ENCODE measurements at regions not wholly inside any gene's neighbourhood (a gene's known extent, or its start where the extent isn't known, plus 50 kb on each side); places are given as distances from the start of the nearest gene placed in this dataset.

DNA sequence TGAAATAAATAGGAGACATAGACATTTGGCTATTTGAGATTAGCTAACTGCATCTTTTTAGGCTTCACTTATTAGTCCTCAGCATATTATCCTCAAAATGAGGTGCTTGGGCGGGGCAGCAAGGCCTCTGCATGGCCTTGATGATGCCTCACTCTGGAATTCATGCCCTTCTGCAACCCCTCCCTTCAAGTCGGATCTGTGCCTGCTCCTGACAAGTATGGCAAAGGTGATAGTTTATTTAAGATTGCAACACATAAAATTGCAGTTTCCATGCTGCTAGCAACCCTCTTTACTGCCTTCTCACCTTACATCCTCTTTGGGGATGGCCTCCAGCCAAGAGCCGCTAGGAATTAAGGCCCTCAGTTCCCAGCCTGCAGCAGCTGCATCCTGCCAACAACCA lies 241.3 kb upstream of the ADARB2 start:
- ChIA-PET CTCF (interaction anchor here (0.6 kb wide), 1 partner anchor 386 kb away, joined by 5 read pairs; no protein-coding TSS in a partner anchor), POLR2A (no interaction called here)
- H3K4me1 ChIP-seq (ENCODE audit: control insufficient read depth, insufficient read depth, low read length): no peaks in the 10 kb centered on the region
- no peak overlapping the region for H3K4me3 ChIP-seq (ENCODE audit: low read depth, low read length)
- H3K9me3 ChIP-seq (ENCODE audit: control insufficient read depth, insufficient read depth, low read depth, low read length): no peaks in the 10 kb centered on the region
- H3K27ac ChIP-seq (ENCODE audit: extremely low read depth, low read depth, low read length): no peak overlapping the region
- TF ChIP-seq PRDM1 (tag by site-specific recombination; IDR thresholded peaks at IDR 0.05) (no peak), ZNF571 (tag by site-specific recombination; IDR thresholded peaks at IDR 0.05) (no peak), ZNF184 (tag by site-specific recombination; IDR thresholded peaks at IDR 0.05) (no peak), ZBTB17 (tag by site-specific recombination; IDR thresholded peaks at IDR 0.05) (no peak), ZSCAN23 (tag by site-specific recombination; IDR thresholded peaks at IDR 0.05) (no peak)
- TF ChIP-seq, protein P1, sequence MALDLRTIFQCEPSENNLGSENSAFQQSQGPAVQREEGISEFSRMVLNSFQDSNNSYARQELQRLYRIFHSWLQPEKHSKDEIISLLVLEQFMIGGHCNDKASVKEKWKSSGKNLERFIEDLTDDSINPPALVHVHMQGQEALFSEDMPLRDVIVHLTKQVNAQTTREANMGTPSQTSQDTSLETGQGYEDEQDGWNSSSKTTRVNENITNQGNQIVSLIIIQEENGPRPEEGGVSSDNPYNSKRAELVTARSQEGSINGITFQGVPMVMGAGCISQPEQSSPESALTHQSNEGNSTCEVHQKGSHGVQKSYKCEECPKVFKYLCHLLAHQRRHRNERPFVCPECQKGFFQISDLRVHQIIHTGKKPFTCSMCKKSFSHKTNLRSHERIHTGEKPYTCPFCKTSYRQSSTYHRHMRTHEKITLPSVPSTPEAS (tag by site-specific recombination; IDR thresholded peaks at IDR 0.05): no peak
- TF ChIP-seq, protein P2, sequence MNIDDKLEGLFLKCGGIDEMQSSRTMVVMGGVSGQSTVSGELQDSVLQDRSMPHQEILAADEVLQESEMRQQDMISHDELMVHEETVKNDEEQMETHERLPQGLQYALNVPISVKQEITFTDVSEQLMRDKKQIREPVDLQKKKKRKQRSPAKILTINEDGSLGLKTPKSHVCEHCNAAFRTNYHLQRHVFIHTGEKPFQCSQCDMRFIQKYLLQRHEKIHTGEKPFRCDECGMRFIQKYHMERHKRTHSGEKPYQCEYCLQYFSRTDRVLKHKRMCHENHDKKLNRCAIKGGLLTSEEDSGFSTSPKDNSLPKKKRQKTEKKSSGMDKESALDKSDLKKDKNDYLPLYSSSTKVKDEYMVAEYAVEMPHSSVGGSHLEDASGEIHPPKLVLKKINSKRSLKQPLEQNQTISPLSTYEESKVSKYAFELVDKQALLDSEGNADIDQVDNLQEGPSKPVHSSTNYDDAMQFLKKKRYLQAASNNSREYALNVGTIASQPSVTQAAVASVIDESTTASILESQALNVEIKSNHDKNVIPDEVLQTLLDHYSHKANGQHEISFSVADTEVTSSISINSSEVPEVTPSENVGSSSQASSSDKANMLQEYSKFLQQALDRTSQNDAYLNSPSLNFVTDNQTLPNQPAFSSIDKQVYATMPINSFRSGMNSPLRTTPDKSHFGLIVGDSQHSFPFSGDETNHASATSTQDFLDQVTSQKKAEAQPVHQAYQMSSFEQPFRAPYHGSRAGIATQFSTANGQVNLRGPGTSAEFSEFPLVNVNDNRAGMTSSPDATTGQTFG (tag by site-specific recombination; IDR thresholded peaks at IDR 0.05; ENCODE audit: borderline replicate concordance): no peak
- no peaks in the 10 kb centered on the region for H3K36me3 ChIP-seq (ENCODE audit: control insufficient read depth in 2 of 2, insufficient read depth in 1 of 2, low read length in 2 of 2)

DNA sequence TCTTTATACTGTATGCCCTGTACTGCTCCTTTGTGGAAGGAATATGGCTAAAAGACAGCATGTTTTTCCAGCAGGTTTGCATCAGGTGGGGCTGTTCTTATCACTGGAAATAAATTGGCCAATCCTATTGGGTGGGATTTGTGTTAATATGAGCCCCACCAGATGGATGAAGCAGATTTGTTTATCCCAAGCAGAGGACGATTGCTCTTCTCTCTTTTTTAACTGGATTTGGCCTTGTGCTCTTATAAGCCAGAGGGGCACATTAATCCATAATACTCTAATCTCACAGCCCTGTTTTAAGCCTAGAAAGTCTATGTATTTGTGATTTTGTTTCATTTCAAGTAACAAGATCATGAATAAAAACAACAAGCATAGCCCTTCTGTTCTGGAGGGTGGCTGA lies 240.1 kb upstream of the ADARB2 start:
- POLR2A ChIA-PET: no interaction called here
- H3K27ac ChIP-seq (ENCODE audit: extremely low read depth, low read depth, low read length): no peak overlapping the region
- CTCF ChIA-PET: no interaction called here

More for the DNA sequence above, 240.1 kb upstream of the ADARB2 start:
- no peaks in the 10 kb centered on the region for H3K4me1 ChIP-seq (ENCODE audit: control insufficient read depth, insufficient read depth, low read length)
- no peaks in the 10 kb centered on the region for H3K9me3 ChIP-seq (ENCODE audit: control insufficient read depth, insufficient read depth, low read depth, low read length)
- no peak for TF ChIP-seq HOXC10 (CRISPR knock-in tag; IDR thresholded peaks at IDR 0.05)
- TF ChIP-seq MYNN (tag by site-specific recombination; IDR thresholded peaks at IDR 0.05; ENCODE audit: borderline replicate concordance): no peak
- TF ChIP-seq ZNF23 (tag by site-specific recombination; IDR thresholded peaks at IDR 0.05; ENCODE audit: borderline replicate concordance): no peak
- no peak for TF ChIP-seq GFI1B (tag by site-specific recombination; IDR thresholded peaks at IDR 0.05)
- TF ChIP-seq ZBTB7A (tag by site-specific recombination; IDR thresholded peaks at IDR 0.05; ENCODE audit: low read depth): no peak
- TF ChIP-seq GLI2 (tag by site-specific recombination; IDR thresholded peaks at IDR 0.05; ENCODE audit: borderline replicate concordance, low read depth): no peak
- TF ChIP-seq OVOL3 (tag by site-specific recombination; IDR thresholded peaks at IDR 0.05): no peak
- no peak for TF ChIP-seq ZNF623 (tag by site-specific recombination; IDR thresholded peaks at IDR 0.05)
- TF ChIP-seq ZNF175 (tag by site-specific recombination; IDR thresholded peaks at IDR 0.05): no peak
- TF ChIP-seq, protein P3, sequence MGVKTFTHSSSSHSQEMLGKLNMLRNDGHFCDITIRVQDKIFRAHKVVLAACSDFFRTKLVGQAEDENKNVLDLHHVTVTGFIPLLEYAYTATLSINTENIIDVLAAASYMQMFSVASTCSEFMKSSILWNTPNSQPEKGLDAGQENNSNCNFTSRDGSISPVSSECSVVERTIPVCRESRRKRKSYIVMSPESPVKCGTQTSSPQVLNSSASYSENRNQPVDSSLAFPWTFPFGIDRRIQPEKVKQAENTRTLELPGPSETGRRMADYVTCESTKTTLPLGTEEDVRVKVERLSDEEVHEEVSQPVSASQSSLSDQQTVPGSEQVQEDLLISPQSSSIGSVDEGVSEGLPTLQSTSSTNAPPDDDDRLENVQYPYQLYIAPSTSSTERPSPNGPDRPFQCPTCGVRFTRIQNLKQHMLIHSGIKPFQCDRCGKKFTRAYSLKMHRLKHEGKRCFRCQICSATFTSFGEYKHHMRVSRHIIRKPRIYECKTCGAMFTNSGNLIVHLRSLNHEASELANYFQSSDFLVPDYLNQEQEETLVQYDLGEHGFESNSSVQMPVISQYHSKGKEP (tag by site-specific recombination; IDR thresholded peaks at IDR 0.05): no peak
- no peak for TF ChIP-seq ZBTB8A (tag by site-specific recombination; IDR thresholded peaks at IDR 0.05)
- no peak for TF ChIP-seq ZNF558 (tag by site-specific recombination; IDR thresholded peaks at IDR 0.05)
- TF ChIP-seq, protein P4, sequence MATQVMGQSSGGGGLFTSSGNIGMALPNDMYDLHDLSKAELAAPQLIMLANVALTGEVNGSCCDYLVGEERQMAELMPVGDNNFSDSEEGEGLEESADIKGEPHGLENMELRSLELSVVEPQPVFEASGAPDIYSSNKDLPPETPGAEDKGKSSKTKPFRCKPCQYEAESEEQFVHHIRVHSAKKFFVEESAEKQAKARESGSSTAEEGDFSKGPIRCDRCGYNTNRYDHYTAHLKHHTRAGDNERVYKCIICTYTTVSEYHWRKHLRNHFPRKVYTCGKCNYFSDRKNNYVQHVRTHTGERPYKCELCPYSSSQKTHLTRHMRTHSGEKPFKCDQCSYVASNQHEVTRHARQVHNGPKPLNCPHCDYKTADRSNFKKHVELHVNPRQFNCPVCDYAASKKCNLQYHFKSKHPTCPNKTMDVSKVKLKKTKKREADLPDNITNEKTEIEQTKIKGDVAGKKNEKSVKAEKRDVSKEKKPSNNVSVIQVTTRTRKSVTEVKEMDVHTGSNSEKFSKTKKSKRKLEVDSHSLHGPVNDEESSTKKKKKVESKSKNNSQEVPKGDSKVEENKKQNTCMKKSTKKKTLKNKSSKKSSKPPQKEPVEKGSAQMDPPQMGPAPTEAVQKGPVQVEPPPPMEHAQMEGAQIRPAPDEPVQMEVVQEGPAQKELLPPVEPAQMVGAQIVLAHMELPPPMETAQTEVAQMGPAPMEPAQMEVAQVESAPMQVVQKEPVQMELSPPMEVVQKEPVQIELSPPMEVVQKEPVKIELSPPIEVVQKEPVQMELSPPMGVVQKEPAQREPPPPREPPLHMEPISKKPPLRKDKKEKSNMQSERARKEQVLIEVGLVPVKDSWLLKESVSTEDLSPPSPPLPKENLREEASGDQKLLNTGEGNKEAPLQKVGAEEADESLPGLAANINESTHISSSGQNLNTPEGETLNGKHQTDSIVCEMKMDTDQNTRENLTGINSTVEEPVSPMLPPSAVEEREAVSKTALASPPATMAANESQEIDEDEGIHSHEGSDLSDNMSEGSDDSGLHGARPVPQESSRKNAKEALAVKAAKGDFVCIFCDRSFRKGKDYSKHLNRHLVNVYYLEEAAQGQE (tag by site-specific recombination; IDR thresholded peaks at IDR 0.05): no peak
- TF ChIP-seq ZIC2 (tag by site-specific recombination; IDR thresholded peaks at IDR 0.05): no peak
- TF ChIP-seq, protein P5, sequence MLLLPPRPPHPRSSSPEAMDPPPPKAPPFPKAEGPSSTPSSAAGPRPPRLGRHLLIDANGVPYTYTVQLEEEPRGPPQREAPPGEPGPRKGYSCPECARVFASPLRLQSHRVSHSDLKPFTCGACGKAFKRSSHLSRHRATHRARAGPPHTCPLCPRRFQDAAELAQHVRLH (tag by site-specific recombination; IDR thresholded peaks at IDR 0.05): no peak
- TF ChIP-seq ZNF560 (tag by site-specific recombination; IDR thresholded peaks at IDR 0.05; ENCODE audit: borderline replicate concordance): no peak
- no peak overlapping the region for H3K4me3 ChIP-seq (ENCODE audit: low read depth, low read length)
- H3K36me3 ChIP-seq (ENCODE audit: control insufficient read depth in 2 of 2, insufficient read depth in 1 of 2, low read length in 2 of 2): no peaks in the 10 kb centered on the region
